GM10266 (cell line): ENCODE measurements at regions not wholly inside any gene's neighbourhood (a gene's known extent, or its start where the extent isn't known, plus 50 kb on each side); places are given as distances from the start of the nearest gene placed in this dataset.

Experiments
- DNase-seq: peaks from one replicate; pipeline ENCODE4 v3.0.0; 2012; ENCODE audit errors: extremely low spot score
- TF ChIP-seq, protein P1 (sequence below): IDR thresholded peaks from 2 replicates; pipeline ENCODE4 v1.5.1; 2012; ENCODE audit warnings: mild to moderate bottlenecking, low read depth; ENCODE audit not compliant: control insufficient read depth, insufficient read depth; ENCODE audit errors: missing control alignments

DNA sequence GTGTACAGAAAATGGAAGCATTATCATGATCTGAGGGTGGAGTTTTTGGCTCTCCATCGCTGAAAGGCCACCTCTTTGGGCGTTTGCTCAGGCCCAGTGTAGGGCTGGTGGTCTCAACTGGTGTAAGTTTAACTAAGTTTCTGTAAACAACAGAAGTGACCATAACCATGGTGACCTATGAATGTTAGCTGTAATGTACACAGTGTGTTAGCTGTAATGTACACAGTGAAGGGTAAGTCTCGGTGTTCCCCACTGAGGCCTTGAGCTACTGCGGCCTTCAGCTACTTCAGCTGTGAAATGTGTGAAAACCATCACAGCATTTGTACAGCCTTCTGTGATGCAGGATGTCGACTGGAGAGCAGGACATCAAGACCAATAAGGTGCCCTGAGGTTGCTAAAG lies 185.2 kb downstream of the MYLK4 start:
- TF ChIP-seq, protein P1, sequence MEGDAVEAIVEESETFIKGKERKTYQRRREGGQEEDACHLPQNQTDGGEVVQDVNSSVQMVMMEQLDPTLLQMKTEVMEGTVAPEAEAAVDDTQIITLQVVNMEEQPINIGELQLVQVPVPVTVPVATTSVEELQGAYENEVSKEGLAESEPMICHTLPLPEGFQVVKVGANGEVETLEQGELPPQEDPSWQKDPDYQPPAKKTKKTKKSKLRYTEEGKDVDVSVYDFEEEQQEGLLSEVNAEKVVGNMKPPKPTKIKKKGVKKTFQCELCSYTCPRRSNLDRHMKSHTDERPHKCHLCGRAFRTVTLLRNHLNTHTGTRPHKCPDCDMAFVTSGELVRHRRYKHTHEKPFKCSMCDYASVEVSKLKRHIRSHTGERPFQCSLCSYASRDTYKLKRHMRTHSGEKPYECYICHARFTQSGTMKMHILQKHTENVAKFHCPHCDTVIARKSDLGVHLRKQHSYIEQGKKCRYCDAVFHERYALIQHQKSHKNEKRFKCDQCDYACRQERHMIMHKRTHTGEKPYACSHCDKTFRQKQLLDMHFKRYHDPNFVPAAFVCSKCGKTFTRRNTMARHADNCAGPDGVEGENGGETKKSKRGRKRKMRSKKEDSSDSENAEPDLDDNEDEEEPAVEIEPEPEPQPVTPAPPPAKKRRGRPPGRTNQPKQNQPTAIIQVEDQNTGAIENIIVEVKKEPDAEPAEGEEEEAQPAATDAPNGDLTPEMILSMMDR, result no peak
- no peak for DNase-seq

DNA sequence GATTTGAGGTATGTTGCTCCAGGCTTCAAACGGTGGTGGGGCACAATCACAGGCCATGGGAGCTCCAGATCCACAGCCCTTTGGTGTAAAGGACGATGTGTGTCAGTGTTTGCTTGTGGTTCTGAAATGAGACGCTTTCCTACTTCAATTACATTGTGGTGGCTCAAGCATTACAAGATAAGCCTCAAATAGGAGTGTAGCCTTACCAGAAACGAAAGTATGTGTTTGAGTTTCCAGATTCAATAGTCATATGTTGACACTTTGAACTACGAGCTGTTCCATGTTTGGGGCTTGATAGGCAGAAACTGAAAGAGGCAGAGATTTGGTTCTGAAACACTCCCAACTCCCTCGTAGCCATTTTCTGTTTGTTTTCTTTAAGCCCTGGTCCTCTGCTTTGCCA lies 187.1 kb downstream of the MYLK4 start:
- peak; percentile 47 for DNase-seq
- TF ChIP-seq, protein P1, result no peak

DNA sequence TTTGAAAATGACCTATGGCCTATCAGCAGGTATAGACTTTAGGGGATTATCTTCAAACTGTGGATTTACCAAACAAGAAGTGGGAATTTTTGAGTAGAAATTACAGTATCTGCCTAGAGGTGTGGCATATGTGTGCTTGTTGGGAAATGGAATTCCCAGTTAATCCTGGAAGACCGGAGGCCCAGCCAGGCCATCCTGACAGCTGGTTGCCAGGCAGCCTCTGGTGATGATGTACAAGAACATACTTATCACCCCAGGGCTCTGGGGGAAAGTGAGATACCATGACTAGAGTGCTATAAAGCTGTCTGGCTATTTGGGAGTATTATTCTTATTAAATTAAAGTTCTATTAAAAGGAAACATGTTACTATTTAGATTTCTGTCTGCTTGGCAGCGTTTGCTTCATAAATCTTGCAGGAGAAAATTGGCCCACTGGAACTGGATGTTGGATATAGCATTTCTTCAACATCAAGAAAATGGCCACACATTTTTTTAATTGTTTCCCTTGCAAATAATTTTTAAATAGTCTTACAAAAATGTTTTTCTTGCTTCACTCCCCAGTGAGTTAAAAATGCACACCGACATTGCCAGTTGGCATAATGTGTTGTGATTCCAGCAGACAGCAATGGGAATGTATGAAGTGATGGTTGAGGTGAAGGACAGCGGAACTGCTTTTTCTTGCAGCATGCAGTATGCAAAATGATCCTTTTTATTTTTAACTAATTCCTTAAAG lies 187.8 kb downstream of the MYLK4 start:
- no peak for DNase-seq
- TF ChIP-seq, protein P1, result no peak

DNA sequence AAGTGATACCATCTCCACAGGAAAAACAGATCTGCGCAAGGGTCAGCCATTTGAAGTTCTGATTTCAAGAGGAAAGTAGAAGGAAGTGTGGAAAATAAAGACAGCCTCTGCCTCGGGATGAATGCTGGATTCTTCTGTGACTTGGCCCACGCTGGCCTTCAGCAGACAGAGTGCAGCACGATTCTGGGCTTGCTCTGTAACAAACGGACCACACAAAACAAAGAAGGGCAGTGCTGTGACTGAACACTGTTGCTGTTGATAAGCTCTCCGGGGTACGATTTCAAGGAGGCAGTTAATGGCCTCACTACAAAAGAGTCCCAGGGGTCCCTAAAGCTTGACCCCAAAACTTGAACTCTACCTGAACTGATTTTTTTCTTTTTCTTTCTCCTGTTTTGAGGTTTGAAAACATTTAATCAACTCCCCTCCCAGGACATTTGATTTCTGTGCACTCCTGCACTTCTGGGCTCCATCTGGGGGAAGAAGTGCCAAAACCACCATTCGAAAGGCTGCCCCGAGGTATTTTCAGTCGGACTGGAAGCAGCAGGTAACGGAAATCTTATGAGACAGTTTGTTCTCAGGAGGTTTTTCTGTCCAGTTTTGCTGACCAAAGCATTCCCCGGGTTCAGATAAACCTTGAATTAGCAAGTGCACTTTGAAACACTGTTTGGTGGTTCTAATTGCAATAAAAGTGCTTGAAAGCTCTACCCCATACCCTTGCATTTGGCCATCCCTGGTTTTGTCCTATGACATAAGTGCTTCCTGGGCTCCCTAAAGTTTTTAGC lies 189.6 kb downstream of the MYLK4 start:
- TF ChIP-seq, protein P1, result no peak

DNA sequence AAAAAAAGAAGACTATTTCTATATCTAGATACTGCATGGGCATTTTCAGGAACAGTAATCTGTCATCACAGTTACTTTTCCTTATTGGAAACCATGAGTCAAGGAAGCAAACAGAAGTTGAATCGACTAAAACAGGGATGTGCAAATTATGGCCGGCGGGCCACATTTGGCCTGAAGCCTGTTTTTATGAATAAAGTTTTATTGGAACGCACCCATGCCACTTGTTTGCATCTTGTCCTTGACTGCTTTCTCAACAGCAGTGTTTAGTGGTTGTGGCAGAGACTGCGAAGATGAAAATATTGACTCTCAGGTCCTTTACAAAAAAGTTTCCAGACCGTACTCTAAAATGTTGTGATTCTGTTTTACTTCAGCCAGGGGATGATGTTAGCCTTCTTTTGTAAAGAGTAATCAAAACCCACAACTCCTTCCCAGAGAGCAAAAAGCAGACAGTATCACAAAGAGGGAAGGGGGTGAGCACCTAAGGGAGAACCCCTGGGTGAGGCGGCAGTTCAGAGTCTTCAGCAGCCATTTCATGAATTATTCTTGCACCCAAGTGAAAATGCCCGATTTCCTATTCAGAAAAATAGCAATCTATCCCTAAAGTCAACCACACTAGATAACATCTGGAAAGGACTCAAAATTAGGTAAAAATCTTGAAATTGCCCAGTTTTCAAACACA lies 190.4 kb downstream of the MYLK4 start:
- no peak for DNase-seq
- TF ChIP-seq, protein P1, result no peak

More for the DNA sequence above, 189.6 kb downstream of the MYLK4 start:
- DNase-seq, result no peak

DNA sequence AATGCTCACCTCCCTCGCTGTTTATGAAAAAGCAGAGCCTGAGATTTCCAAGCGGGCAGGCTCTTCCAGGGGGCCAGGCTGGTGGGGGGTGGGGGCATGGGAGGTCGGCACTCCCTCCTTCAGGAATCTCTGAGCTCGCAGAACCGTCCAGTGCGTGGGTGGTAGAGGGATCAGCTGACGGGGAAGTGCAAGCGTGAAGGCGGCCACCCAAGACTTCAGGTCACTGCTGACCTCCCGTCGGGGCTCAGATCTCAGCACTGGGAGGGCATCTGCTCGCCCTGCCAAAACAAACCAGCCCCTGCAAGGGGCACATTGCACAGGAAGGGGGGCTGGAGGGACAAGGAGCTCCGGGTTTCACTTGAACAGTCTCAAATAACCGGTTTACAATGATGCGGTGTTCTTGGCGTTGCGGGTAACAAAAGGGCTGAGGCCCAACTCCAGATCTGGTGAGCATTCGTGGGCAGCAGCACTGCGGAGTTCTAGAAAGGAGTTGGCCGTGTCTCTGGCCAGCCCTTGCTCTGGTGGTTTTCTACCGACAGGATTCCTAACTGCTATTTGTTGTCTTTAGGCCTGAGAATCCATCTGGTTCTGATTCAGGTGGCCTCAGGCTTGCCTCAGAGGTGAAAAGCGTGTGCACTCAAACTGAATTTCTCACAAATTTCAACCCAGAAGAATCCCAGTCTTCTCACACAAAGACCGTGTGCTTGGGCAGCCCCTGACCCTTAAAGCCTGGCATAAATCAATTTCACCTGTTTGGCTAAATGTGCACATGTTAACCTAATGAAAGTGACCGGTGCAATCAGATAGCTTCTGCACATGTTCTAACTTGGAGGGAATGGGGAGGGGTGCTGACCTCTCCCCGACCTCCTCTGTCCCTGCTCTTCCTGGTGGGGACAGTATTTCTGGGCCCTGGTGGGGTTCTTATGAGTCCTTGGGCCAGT lies 191.6 kb downstream of the MYLK4 start:
- TF ChIP-seq, protein P1, result no peak

More for the DNA sequence above, 191.6 kb downstream of the MYLK4 start:
- DNase-seq, result no peak
